ENCODE measurements at regions not wholly inside any gene's neighbourhood (a gene's known extent, or its start where the extent isn't known, plus 50 kb on each side); places are given as distances from the start of the nearest gene placed in this dataset.

DNA sequence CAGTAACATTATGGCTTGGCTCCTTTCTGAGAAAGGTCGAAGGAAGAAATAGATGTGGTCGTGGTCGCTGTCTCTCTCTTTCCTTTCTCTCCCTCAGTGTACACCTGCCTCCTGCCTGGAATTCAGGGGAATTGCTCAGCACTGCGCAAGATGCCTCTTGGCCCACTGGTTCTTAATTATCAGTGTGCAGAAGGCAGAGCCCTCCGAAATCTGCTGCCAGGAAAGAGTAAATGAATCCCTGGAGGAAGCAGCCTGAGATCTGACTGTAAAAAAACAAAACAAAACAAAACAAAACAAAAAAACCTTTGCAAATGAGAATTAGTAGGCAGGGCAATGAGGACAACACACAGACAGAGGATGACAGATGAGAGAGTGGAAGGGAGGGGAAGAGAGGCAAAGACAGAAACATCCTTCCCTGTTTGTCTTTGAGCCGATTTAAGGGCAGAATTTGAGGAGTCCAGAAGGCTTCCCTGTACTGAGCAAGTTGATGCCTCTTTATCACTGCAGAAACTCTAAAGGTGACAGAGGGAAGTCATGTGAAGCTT, 113.8 kb upstream of the PUM3 start:
- DNase-seq (ENCODE audit: low read depth, low spot score) = no peak
- no peak for TF ChIP-seq ZNF274 (IDR thresholded peaks at IDR 0.05; ENCODE audit: low read depth, low read length)
- no peak for TF ChIP-seq SUZ12 (IDR thresholded peaks at IDR 0.05; ENCODE audit: extremely low read depth, insufficient read depth, insufficient read length)
- no peak for TF ChIP-seq YY1 (IDR thresholded peaks at IDR 0.05; ENCODE audit: insufficient read depth, insufficient read length)

DNA sequence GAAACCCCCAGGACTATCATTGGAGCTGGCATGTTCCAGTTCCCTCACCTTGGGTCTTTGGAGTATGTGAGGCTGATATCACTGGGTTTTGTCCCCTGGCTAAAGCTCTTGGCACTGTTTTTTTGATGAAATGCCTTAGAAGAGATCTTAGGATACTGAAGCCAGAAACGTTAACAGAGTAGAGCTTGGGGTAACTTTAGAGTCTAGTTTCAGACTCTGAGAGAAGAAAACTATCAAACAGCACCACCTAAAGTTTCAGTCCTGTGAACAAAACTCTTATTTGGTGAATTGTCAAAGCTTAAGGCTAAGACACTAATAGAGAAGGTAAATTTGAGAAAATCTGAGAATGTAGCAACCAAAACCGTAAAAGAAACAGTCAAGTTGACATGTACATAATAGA, 111.7 kb upstream of the PUM3 start:
- Histone ChIP-seq H3K4me1 (ENCODE audit: insufficient read depth, insufficient read length) (no peaks in the 10 kb centered on the region), H3K9ac (ENCODE audit: insufficient read length, low read depth) (no peak overlapping the region), H3K27me3 (ENCODE audit: insufficient read depth, insufficient read length) (no peaks in the 10 kb centered on the region), H3K4me3 (ENCODE audit: insufficient read length, low read depth) (no peak overlapping the region), H3K36me3 (ENCODE audit: insufficient read depth, insufficient read length, low read length) (no peaks in the 10 kb centered on the region), H3K9me3 (ENCODE audit: insufficient read depth, low read length) (no peaks in the 10 kb centered on the region)
- TF ChIP-seq YY1 (IDR thresholded peaks at IDR 0.05; ENCODE audit: insufficient read depth, insufficient read length) = no peak
- TF ChIP-seq SUZ12 (IDR thresholded peaks at IDR 0.05; ENCODE audit: extremely low read depth, insufficient read depth, insufficient read length) = no peak
- no peak for TF ChIP-seq ZNF274 (IDR thresholded peaks at IDR 0.05; ENCODE audit: low read depth, low read length)
- DNase-seq (ENCODE audit: low read depth, low spot score) = no peak

More for the DNA sequence above, 113.8 kb upstream of the PUM3 start:
- H3K36me3 ChIP-seq (ENCODE audit: insufficient read depth, insufficient read length, low read length) = no peaks in the 10 kb centered on the region
- H3K27me3 ChIP-seq (ENCODE audit: insufficient read depth, insufficient read length) = no peaks in the 10 kb centered on the region
- H3K9me3 ChIP-seq (ENCODE audit: insufficient read depth, low read length) = no peaks in the 10 kb centered on the region
- no peak overlapping the region for H3K9ac ChIP-seq (ENCODE audit: insufficient read length, low read depth)
- no peak overlapping the region for H3K4me3 ChIP-seq (ENCODE audit: insufficient read length, low read depth)
- no peaks in the 10 kb centered on the region for H3K4me1 ChIP-seq (ENCODE audit: insufficient read depth, insufficient read length)

GRCh38 chr9:2939368-2939767, 95.5 kb upstream of the PUM3 start:
- H3K4me3 ChIP-seq (ENCODE audit: insufficient read length, low read depth) = no peak overlapping the region
- H3K36me3 ChIP-seq (ENCODE audit: insufficient read depth, insufficient read length, low read length) = no peaks in the 10 kb centered on the region
- H3K4me1 ChIP-seq (ENCODE audit: insufficient read depth, insufficient read length) = no peaks in the 10 kb centered on the region
- no peak overlapping the region for H3K9ac ChIP-seq (ENCODE audit: insufficient read length, low read depth)
- TF ChIP-seq SUZ12 (IDR thresholded peaks at IDR 0.05; ENCODE audit: extremely low read depth, insufficient read depth, insufficient read length) = no peak
- TF ChIP-seq YY1 (IDR thresholded peaks at IDR 0.05; ENCODE audit: insufficient read depth, insufficient read length) = no peak
- TF ChIP-seq ZNF274 (IDR thresholded peaks at IDR 0.05; ENCODE audit: low read depth, low read length) = no peak
- no peaks in the 10 kb centered on the region for H3K9me3 ChIP-seq (ENCODE audit: insufficient read depth, low read length)
- no peak for DNase-seq (ENCODE audit: low read depth, low spot score)
- no peaks in the 10 kb centered on the region for H3K27me3 ChIP-seq (ENCODE audit: insufficient read depth, insufficient read length)

DNA sequence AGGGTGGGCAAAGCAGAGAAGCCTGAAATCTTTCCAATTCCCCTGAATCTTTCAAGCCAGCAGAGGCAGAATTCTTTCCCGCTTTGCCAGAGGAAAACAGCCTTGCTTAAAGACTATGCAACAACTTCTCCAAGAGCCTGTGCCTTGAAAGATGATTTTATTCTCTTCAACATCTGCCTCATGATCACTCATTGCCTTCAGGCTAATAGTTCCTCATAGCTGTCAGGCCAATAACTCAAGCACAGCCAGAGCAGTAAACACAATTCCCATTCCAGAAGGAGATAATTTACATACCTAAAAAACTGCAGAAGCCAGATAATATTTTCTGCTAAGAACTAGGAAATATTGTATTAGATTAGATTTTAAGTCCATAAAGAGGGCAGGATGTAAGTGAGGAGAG, 92.3 kb upstream of the PUM3 start:
- H3K27me3 ChIP-seq (ENCODE audit: insufficient read depth, insufficient read length) = no peaks in the 10 kb centered on the region
- H3K4me1 ChIP-seq (ENCODE audit: insufficient read depth, insufficient read length) = no peaks in the 10 kb centered on the region
- no peaks in the 10 kb centered on the region; the same call in 1 of the 2 replicates for H3K9me3 ChIP-seq (ENCODE audit: insufficient read depth, low read length)
- H3K4me3 ChIP-seq (ENCODE audit: insufficient read length, low read depth) = no peak overlapping the region
- H3K9ac ChIP-seq (ENCODE audit: insufficient read length, low read depth) = no peak overlapping the region
- TF ChIP-seq YY1 (IDR thresholded peaks at IDR 0.05; ENCODE audit: insufficient read depth, insufficient read length) = no peak
- TF ChIP-seq ZNF274 (IDR thresholded peaks at IDR 0.05; ENCODE audit: low read depth, low read length) = no peak
- no peak for TF ChIP-seq SUZ12 (IDR thresholded peaks at IDR 0.05; ENCODE audit: extremely low read depth, insufficient read depth, insufficient read length)
- H3K36me3 ChIP-seq (ENCODE audit: insufficient read depth, insufficient read length, low read length) = no peaks in the 10 kb centered on the region
- no peak for DNase-seq (ENCODE audit: low read depth, low spot score)

GRCh38 chr9:2934883-2935282, 91.0 kb upstream of the PUM3 start:
- H3K4me3 ChIP-seq (ENCODE audit: insufficient read length, low read depth) = no peak overlapping the region
- no peaks in the 10 kb centered on the region; the same call in 1 of the 2 replicates for H3K9me3 ChIP-seq (ENCODE audit: insufficient read depth, low read length)
- no peak overlapping the region for H3K9ac ChIP-seq (ENCODE audit: insufficient read length, low read depth)
- TF ChIP-seq SUZ12 (IDR thresholded peaks at IDR 0.05; ENCODE audit: extremely low read depth, insufficient read depth, insufficient read length) = no peak
- TF ChIP-seq YY1 (IDR thresholded peaks at IDR 0.05; ENCODE audit: insufficient read depth, insufficient read length) = no peak
- TF ChIP-seq ZNF274 (IDR thresholded peaks at IDR 0.05; ENCODE audit: low read depth, low read length) = no peak
- no peaks in the 10 kb centered on the region for H3K4me1 ChIP-seq (ENCODE audit: insufficient read depth, insufficient read length)
- H3K36me3 ChIP-seq (ENCODE audit: insufficient read depth, insufficient read length, low read length) = no peaks in the 10 kb centered on the region
- H3K27me3 ChIP-seq (ENCODE audit: insufficient read depth, insufficient read length) = no peaks in the 10 kb centered on the region
- DNase-seq (ENCODE audit: low read depth, low spot score) = no peak

- H3K4me3 ChIP-seq (ENCODE audit: insufficient read length, low read depth) = no peak overlapping the region
- no peaks in the 10 kb centered on the region for H3K27me3 ChIP-seq (ENCODE audit: insufficient read depth, insufficient read length)
- H3K4me1 ChIP-seq (ENCODE audit: insufficient read depth, insufficient read length) = no peaks in the 10 kb centered on the region
- no peaks in the 10 kb centered on the region; the same call in 1 of the 2 replicates for H3K9me3 ChIP-seq (ENCODE audit: insufficient read depth, low read length)
- no peak overlapping the region for H3K9ac ChIP-seq (ENCODE audit: insufficient read length, low read depth)
- no peak for DNase-seq (ENCODE audit: low read depth, low spot score)
- TF ChIP-seq YY1 (IDR thresholded peaks at IDR 0.05; ENCODE audit: insufficient read depth, insufficient read length) (no peak), ZNF274 (IDR thresholded peaks at IDR 0.05; ENCODE audit: low read depth, low read length) (no peak), SUZ12 (IDR thresholded peaks at IDR 0.05; ENCODE audit: extremely low read depth, insufficient read depth, insufficient read length) (no peak)
- no peaks in the 10 kb centered on the region for H3K36me3 ChIP-seq (ENCODE audit: insufficient read depth, insufficient read length, low read length)
These were observed 90.4 kb upstream of the PUM3 start for GRCh38 chr9:2934241-2934650.

DNA sequence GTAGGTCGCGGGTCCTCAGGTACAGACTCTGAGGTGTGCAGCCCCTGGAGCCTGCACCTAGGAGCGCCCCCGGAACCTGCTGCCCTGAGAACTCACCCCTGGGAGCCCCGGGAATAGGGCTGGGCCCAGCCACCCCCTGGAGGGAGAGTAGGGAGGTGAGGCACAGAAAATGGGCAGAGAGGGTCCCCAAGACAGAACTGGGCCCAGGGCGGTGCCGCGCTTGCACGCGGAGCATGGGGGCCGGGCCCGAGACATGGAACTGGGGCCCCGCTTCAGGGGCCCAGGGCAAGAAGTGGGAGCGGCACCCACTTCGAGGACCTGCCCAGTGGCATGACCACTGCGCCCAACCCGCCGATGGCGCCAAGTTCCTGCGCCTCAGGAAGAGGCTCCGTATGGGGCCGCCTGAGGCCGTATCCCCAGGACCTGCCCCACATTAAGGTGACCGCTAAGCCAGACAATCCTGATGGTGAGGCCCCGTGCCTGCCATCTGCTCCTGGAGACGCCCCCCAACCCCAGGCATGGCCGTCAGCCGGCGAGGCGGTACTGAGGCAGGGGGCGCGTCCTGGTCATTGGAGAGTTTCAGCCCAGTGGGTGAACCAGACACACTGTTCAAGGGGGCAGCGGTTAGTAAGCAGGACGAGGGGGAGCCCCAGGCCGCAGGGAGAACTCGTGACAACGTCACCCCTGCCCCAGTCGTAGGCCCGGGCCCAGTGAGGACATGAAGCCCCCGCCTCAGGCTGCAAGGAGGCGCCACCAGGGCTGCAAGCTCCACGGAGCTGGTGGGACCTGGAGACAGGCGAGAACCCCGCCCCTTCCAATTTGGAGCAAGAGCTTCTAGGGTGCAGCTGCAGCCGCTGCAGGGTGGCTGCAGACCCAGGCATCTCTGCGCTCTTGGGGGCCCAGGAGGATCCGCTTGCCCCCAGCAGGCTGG, 89.5 kb upstream of the PUM3 start:
- DNase-seq (ENCODE audit: low read depth, low spot score) = no peak
- H3K4me1 ChIP-seq (ENCODE audit: insufficient read depth, insufficient read length) = no peaks in the 10 kb centered on the region
- H3K36me3 ChIP-seq (ENCODE audit: insufficient read depth, insufficient read length, low read length) = no peaks in the 10 kb centered on the region
- no peak overlapping the region for H3K9ac ChIP-seq (ENCODE audit: insufficient read length, low read depth)
- no peaks in the 10 kb centered on the region; the same call in 1 of the 2 replicates for H3K9me3 ChIP-seq (ENCODE audit: insufficient read depth, low read length)
- TF ChIP-seq ZNF274 (IDR thresholded peaks at IDR 0.05; ENCODE audit: low read depth, low read length) = no peak
- no peak for TF ChIP-seq SUZ12 (IDR thresholded peaks at IDR 0.05; ENCODE audit: extremely low read depth, insufficient read depth, insufficient read length)
- TF ChIP-seq YY1 (IDR thresholded peaks at IDR 0.05; ENCODE audit: insufficient read depth, insufficient read length) = no peak
- no peaks in the 10 kb centered on the region for H3K27me3 ChIP-seq (ENCODE audit: insufficient read depth, insufficient read length)
- H3K4me3 ChIP-seq (ENCODE audit: insufficient read length, low read depth) = no peak overlapping the region

Measured in NT2/D1 (cell line).